Panc1 (cell line): ENCODE measurements at regions not wholly inside any gene's neighbourhood (a gene's known extent, or its start where the extent isn't known, plus 50 kb on each side); places are given as distances from the start of the nearest gene placed in this dataset.

Source experiments
- TF ChIP-seq, protein P1 (sequence below): fragments of 450-650 bp; IDR thresholded peaks from 2 replicates; pipeline ENCODE4 v1.5.1; 2017; ENCODE audit warnings: mild to moderate bottlenecking
- TF ChIP-seq, protein P2 (sequence below), 2 experiments: IDR thresholded peaks; 2 replicates each; pipeline ENCODE4 v1.6.1; 2011 to 2012; ENCODE audit warnings: low read depth in 2 of 2, control low read depth in 1 of 2, low read length in 1 of 2, mild to moderate bottlenecking in 1 of 2, moderate library complexity in 1 of 2; ENCODE audit not compliant: insufficient read depth in 1 of 2

DNA sequence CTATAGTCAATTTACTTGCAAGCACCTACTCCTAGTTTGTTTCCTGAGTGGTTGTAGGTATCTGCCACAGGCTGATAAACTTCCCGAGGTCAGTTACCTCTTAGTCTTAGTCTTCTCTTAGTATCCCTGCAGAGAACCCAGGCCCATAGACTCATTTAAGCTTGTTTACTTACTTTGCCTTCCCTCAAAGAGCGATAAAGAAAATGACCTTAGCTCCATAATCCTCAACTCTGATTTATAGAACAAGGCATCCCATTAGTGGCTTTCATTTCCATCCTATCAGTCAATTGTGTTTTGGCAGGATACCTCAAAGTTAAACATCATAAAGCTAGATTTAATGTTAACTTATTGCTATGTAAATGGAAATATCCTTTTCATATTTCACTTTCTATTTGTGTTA, 119.7 kb downstream of the UCHL5 start:
- TF ChIP-seq, protein P1, sequence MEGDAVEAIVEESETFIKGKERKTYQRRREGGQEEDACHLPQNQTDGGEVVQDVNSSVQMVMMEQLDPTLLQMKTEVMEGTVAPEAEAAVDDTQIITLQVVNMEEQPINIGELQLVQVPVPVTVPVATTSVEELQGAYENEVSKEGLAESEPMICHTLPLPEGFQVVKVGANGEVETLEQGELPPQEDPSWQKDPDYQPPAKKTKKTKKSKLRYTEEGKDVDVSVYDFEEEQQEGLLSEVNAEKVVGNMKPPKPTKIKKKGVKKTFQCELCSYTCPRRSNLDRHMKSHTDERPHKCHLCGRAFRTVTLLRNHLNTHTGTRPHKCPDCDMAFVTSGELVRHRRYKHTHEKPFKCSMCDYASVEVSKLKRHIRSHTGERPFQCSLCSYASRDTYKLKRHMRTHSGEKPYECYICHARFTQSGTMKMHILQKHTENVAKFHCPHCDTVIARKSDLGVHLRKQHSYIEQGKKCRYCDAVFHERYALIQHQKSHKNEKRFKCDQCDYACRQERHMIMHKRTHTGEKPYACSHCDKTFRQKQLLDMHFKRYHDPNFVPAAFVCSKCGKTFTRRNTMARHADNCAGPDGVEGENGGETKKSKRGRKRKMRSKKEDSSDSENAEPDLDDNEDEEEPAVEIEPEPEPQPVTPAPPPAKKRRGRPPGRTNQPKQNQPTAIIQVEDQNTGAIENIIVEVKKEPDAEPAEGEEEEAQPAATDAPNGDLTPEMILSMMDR, result no peak
- TF ChIP-seq, protein P2, sequence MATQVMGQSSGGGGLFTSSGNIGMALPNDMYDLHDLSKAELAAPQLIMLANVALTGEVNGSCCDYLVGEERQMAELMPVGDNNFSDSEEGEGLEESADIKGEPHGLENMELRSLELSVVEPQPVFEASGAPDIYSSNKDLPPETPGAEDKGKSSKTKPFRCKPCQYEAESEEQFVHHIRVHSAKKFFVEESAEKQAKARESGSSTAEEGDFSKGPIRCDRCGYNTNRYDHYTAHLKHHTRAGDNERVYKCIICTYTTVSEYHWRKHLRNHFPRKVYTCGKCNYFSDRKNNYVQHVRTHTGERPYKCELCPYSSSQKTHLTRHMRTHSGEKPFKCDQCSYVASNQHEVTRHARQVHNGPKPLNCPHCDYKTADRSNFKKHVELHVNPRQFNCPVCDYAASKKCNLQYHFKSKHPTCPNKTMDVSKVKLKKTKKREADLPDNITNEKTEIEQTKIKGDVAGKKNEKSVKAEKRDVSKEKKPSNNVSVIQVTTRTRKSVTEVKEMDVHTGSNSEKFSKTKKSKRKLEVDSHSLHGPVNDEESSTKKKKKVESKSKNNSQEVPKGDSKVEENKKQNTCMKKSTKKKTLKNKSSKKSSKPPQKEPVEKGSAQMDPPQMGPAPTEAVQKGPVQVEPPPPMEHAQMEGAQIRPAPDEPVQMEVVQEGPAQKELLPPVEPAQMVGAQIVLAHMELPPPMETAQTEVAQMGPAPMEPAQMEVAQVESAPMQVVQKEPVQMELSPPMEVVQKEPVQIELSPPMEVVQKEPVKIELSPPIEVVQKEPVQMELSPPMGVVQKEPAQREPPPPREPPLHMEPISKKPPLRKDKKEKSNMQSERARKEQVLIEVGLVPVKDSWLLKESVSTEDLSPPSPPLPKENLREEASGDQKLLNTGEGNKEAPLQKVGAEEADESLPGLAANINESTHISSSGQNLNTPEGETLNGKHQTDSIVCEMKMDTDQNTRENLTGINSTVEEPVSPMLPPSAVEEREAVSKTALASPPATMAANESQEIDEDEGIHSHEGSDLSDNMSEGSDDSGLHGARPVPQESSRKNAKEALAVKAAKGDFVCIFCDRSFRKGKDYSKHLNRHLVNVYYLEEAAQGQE (IDR thresholded peaks at IDR 0.05; ENCODE audit: insufficient read depth in 1 of 2, low read depth in 2 of 2, low read length in 1 of 2), result no peak
